NB4 (cell line): ENCODE measurements at regions not wholly inside any gene's neighbourhood (a gene's known extent, or its start where the extent isn't known, plus 50 kb on each side); places are given as distances from the start of the nearest gene placed in this dataset.
"Not testable (repeated sequence)": the region's sequence is repeated elsewhere in the genome, so short reads cannot be mapped to it uniquely, and the experiment has no call there.

Source experiments
- CTCF ChIP-seq: IDR thresholded peaks from one replicate; pipeline ENCODE4 v1.5.1; 2012; ENCODE audit warnings: low read depth, low read length
- MAX ChIP-seq: IDR thresholded peaks from 2 replicates; pipeline ENCODE4 v1.6.1; 2011; ENCODE audit warnings: low read depth, low read length
- MYC ChIP-seq: IDR thresholded peaks from 2 replicates; pipeline ENCODE4 v1.6.1; 2011; ENCODE audit warnings: low read depth, low read length
- POLR2A ChIP-seq: IDR thresholded peaks from 2 replicates; pipeline ENCODE4 v1.6.1; 2011; ENCODE audit warnings: mild to moderate bottlenecking; ENCODE audit not compliant: insufficient read length; ENCODE audit errors: extremely low read depth

GRCh38 chr12:84391176-84391575, 521.4 kb downstream of the SLC6A15 start:
- not testable (repeated sequence) for TF ChIP-seq CTCF, POLR2A, MYC, MAX
